ENCODE measurements at regions not wholly inside any gene's neighbourhood (a gene's known extent, or its start where the extent isn't known, plus 50 kb on each side); places are given as distances from the start of the nearest gene placed in this dataset.

DNA sequence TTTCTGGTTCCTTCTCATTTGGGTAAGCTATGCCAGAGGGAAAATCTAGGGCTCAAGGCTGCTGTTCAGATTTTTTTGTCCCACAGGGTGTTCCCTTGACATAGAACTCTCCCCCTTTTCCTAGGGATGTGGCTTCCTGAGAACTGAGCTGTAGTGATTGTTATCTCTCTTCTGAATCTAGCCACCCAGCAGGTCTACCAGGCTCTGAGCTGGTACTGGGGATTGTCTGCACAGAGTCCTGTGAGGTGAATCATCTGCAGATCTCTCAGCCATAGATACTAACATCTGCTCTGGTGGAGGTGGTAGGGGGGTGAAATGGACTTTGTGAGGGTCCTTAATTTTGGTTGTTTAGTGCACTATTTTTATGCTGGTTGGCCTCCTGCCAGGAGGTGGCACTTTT is 167.3 kb upstream of the PGR start:
- Histone ChIP-seq H3K36me3 (no peaks in the 10 kb centered on the region), H3K4me1 (no peaks in the 10 kb centered on the region), H3K27me3 (no peaks in the 10 kb centered on the region), H3K27ac (no peak overlapping the region), H3K9me3 (peaks cover 0 to 7% of the 10 kb centered on the region in 2 donors), H3K4me3 (no peak overlapping the region)
- intact Hi-C loops (cut with DNase I), result no loop called here
- DNase-seq (ENCODE audit: low spot score in 2 of 2), result no peak
- TF ChIP-seq, protein P1, sequence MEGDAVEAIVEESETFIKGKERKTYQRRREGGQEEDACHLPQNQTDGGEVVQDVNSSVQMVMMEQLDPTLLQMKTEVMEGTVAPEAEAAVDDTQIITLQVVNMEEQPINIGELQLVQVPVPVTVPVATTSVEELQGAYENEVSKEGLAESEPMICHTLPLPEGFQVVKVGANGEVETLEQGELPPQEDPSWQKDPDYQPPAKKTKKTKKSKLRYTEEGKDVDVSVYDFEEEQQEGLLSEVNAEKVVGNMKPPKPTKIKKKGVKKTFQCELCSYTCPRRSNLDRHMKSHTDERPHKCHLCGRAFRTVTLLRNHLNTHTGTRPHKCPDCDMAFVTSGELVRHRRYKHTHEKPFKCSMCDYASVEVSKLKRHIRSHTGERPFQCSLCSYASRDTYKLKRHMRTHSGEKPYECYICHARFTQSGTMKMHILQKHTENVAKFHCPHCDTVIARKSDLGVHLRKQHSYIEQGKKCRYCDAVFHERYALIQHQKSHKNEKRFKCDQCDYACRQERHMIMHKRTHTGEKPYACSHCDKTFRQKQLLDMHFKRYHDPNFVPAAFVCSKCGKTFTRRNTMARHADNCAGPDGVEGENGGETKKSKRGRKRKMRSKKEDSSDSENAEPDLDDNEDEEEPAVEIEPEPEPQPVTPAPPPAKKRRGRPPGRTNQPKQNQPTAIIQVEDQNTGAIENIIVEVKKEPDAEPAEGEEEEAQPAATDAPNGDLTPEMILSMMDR (IDR thresholded peaks at IDR 0.05), result no peak

DNA sequence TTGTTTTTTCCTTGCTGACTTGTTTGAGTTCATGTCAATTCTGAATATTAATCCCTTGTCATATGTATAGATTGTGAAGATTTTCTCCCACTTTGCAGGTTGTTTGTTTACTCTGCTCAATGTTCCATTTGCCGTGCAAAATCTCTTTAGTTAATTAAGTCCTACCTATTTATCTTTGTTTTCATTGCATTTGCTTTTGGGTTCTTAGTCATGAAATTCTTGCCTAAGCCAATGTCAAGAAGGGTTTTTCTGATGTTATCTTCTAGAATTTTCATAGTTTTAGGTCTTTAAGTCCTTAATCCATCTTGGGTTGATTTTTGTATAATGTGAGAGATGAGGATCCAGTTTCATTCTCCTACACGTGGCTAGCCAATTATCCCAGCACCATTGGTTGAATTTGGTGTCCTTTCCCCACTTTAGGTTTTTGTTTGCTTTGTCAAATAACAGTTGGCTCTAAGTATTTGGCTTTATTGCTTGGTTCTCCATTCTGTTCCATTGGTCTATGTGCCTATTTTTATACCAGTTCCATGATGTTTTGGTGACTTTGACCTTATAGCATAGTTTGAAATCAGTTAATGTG is 163.1 kb upstream of the PGR start:
- intact Hi-C loops (cut with DNase I), result loop anchor here (5.0 kb wide), 1 partner anchor 50 kb away; no protein-coding TSS in a partner anchor
- Histone ChIP-seq H3K36me3 (no peaks in the 10 kb centered on the region), H3K4me3 (no peak overlapping the region), H3K27me3 (no peaks in the 10 kb centered on the region), H3K4me1 (no peaks in the 10 kb centered on the region), H3K27ac (no peak overlapping the region), H3K9me3 (peaks cover 7 to 17% of the 10 kb centered on the region in 2 donors)
- TF ChIP-seq, protein P1 (IDR thresholded peaks at IDR 0.05), result no peak
- no peak for DNase-seq (ENCODE audit: low spot score in 2 of 2)

DNA sequence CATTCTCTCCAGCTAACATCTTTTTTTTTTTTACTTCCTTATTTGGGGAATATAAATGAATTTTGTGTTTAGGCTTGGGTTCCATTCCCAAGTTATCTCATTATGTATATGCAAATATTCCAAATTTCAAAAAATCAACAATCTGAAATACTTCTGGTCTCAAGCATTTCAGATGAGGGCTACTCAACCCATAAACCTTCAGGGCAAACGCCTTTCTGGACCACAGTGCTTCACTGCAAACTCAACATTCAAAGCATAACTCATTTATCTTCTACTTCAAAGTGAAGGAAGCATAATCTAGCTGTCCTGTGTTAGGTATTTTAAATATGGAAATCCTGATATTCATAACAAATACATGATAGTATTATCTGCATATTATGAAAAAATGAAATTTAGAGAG is 161.7 kb upstream of the PGR start:
- Histone ChIP-seq H3K36me3 (no peaks in the 10 kb centered on the region), H3K27ac (no peak overlapping the region), H3K27me3 (no peaks in the 10 kb centered on the region), H3K9me3 (peaks cover 7 to 14% of the 10 kb centered on the region in 2 donors), H3K4me1 (no peaks in the 10 kb centered on the region), H3K4me3 (no peak overlapping the region)
- intact Hi-C loops (cut with DNase I), result loop anchor here (5.0 kb wide), 1 partner anchor 49 kb away; no protein-coding TSS in a partner anchor
- DNase-seq (ENCODE audit: low spot score in 2 of 2), result no peak
- TF ChIP-seq, protein P1 (IDR thresholded peaks at IDR 0.05), result no peak

DNA sequence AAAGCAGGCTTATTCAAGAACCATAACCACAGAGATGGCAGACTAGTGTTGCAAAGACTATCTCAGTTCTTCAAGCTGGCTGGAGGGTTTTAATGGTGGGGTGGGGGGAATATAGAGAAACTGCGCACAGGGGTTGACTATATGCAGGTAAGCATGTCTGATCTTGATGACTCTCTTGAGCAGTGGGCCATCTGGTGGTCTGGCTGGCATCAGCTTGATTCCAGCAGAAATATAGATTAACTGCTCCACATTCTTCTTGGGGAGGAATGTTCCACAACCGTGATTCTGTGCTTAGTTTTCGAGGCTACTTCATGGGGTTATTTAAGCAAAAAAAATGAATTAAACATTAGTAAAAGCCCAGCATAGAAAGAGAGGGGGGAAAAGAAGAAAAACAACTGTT is 158.8 kb upstream of the PGR start:
- Histone ChIP-seq H3K27ac (no peak overlapping the region), H3K4me3 (no peak overlapping the region), H3K36me3 (no peaks in the 10 kb centered on the region), H3K27me3 (no peaks in the 10 kb centered on the region), H3K9me3 (peaks cover 7 to 14% of the 10 kb centered on the region in 2 donors), H3K4me1 (no peaks in the 10 kb centered on the region)
- TF ChIP-seq, protein P1 (IDR thresholded peaks at IDR 0.05), result no peak
- DNase-seq (ENCODE audit: low spot score in 2 of 2), result no peak
- intact Hi-C loops (cut with DNase I), result no loop called here

DNA sequence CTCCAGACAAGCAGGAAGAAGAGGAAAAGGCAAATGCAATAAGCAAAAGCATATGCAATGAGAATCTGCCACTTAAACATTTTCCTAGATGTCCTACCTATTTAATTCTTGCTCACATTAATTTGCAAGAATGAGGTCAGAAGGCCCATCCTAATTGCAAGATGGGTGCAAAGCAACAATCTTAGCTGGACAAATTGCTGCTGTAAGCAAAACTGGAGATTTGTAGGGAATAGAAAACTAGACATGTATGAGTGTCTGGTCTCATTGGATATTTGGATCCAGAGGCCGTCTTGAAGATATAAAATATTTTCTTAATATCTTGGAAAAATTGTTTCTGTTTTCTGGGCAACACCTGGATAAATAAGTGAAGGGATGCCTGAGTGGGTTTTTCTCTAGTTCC is 150.1 kb upstream of the PGR start:
- H3K27ac ChIP-seq, result no peak overlapping the region
- H3K36me3 ChIP-seq, result no peaks in the 10 kb centered on the region
- intact Hi-C loops (cut with DNase I), result no loop called here
- no peaks in the 10 kb centered on the region for H3K27me3 ChIP-seq
- no peaks in the 10 kb centered on the region for H3K9me3 ChIP-seq
- H3K4me3 ChIP-seq, result no peak overlapping the region
- H3K4me1 ChIP-seq, result no peaks in the 10 kb centered on the region
- DNase-seq (ENCODE audit: low spot score in 2 of 2), result no peak
- TF ChIP-seq, protein P1 (IDR thresholded peaks at IDR 0.05), result no peak

DNA sequence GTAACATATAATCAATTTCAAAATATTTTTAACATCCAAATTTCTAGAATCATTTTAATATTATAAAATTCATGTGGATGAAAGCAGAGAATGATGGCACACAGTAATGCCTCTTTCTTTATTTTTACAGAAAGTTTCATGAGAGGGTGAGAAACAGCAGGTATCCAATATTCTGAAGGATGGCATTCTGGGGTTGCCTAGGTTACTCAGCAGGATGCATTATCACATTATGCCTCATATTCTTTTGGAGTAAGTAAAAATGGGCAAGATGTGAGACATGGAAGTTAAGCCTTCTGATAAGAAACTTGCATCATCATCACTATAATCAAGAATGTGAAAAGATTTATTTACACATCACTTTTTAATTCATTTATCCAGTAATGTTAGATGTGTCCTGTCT is 148.7 kb upstream of the PGR start:
- H3K36me3 ChIP-seq, result no peaks in the 10 kb centered on the region
- no peaks in the 10 kb centered on the region for H3K4me1 ChIP-seq
- H3K27ac ChIP-seq, result no peak overlapping the region
- intact Hi-C loops (cut with DNase I), result no loop called here
- no peaks in the 10 kb centered on the region for H3K9me3 ChIP-seq
- H3K4me3 ChIP-seq, result no peak overlapping the region
- no peaks in the 10 kb centered on the region for H3K27me3 ChIP-seq
- TF ChIP-seq, protein P1 (IDR thresholded peaks at IDR 0.05), result no peak
- DNase-seq (ENCODE audit: low spot score in 2 of 2), result no peak
